K562 (cell line): ENCODE measurements at regions not wholly inside any gene's neighbourhood (a gene's known extent, or its start where the extent isn't known, plus 50 kb on each side); places are given as distances from the start of the nearest gene placed in this dataset.

Source experiments
- ATAC-seq: fragments of 200-7000 bp; cut with Tn5 transposase; 3 replicates; pipeline ENCODE4 v1.9.1; 2020; ENCODE audit warnings: moderate library complexity
- BruUV-seq: library from RNA; stranded (reverse); fragments of 400-500 nt; replicated peaks from 2 replicates; lab custom pipeline; 2021; lab: Mats Ljungman, UMichigan
- CTCF ChIA-PET: fragments of 300-600 bp; formaldehyde crosslinking; extraction: SDS; loops from one replicate; lab custom pipeline; 2021; ENCODE audit warnings: low intra/inter-chr PET ratio; lab: Yijun Ruan, JAX
- POLR2A ChIA-PET: fragments of 300-600, 350-650 bp; sonication (Branson Sonifier 250); formaldehyde crosslinking; extraction: SDS; loops from one replicate; lab custom pipeline; 2021; ENCODE audit warnings: antibody characterized with exemption, inconsistent platforms; lab: Yijun Ruan, JAX
- DNase-seq, 4 experiments: peaks; one replicate each; pipeline versions ENCODE4 v3.0.0 to v3.0.0-alpha.2; 2011 to 2018; ENCODE audit warnings: low spot score in 3 of 4, mixed read lengths in 3 of 4; ENCODE audit errors: extremely low read depth in 1 of 4
- FAIRE-seq: peaks from 2 replicates; lab custom pipeline; 2011; peaks lifted over from hg19 to GRCh38; lab: Jason Lieb, UNC
- H2AFZ ChIP-seq: 2 replicates; pipeline ENCODE4 v1.6.0; 2011; ENCODE audit warnings: low read depth, low read length, control low read depth, inconsistent platforms
- H3K27ac ChIP-seq: fragments of 200-600 bp; 3 replicates; pipeline ENCODE4 v1.8.0; 2011; ENCODE audit warnings: low read depth, mild to moderate bottlenecking, control low read depth, inconsistent platforms, low read length, moderate library complexity, mixed read lengths; ENCODE audit errors: extremely low read depth
- H3K27me3 ChIP-seq, 2 experiments: fragments of 300-600 bp in 1 of 2; 2 replicates in 1 of 2; 3 replicates in 1 of 2; pipeline versions ENCODE4 v1.6.0 to v1.8.0; 2011; ENCODE audit warnings: inconsistent platforms in 2 of 2, low read length in 2 of 2, mild to moderate bottlenecking in 1 of 2, mixed read lengths in 1 of 2, moderate library complexity in 1 of 2; ENCODE audit not compliant: control insufficient read depth in 2 of 2, insufficient read depth in 2 of 2
- H3K36me3 ChIP-seq: fragments of 300-600 bp; 3 replicates; pipeline ENCODE4 v1.8.0; 2011; ENCODE audit warnings: mild to moderate bottlenecking, low read length, inconsistent platforms; ENCODE audit not compliant: control insufficient read depth, insufficient read depth
- H3K4me1 ChIP-seq, 2 experiments: fragments of 200-600 bp in 1 of 2; replicated peaks in 1 of 2; 2 replicates in 1 of 2; 3 replicates in 1 of 2; pipeline versions ENCODE4 v1.5.1 to v1.8.0; 2011; ENCODE audit warnings: inconsistent platforms in 2 of 2, low read length in 2 of 2, mild to moderate bottlenecking in 1 of 2, mixed read lengths in 1 of 2, moderate library complexity in 1 of 2; ENCODE audit not compliant: control insufficient read depth in 2 of 2, insufficient read depth in 2 of 2
- H3K4me2 ChIP-seq: 2 replicates; pipeline ENCODE4 v1.6.1; 2011; ENCODE audit warnings: low read length, control low read depth, inconsistent platforms, mixed read lengths; ENCODE audit not compliant: insufficient read depth
- H3K4me3 ChIP-seq: fragments of 200-600 bp; sonication (generic), shearing (Covaris generic); 2 replicates; pipeline ENCODE4 v1.5.1; 2016; ENCODE audit warnings: control low read depth, inconsistent platforms
- H3K79me2 ChIP-seq: fragments of 200-600 bp; 3 replicates; pipeline ENCODE4 v1.8.0; 2011; ENCODE audit warnings: low read length, inconsistent platforms; ENCODE audit not compliant: control insufficient read depth, insufficient read depth
- H3K9ac ChIP-seq, 2 experiments: 2 replicates each; pipeline versions ENCODE4 v1.6.0 to v1.6.1; 2011; ENCODE audit warnings: low read depth in 2 of 2, low read length in 2 of 2, control low read depth in 1 of 2, inconsistent platforms in 1 of 2, mild to moderate bottlenecking in 1 of 2, mixed read lengths in 1 of 2; ENCODE audit not compliant: insufficient read depth in 1 of 2
- H3K9me1 ChIP-seq: one replicate; pipeline ENCODE4 v1.6.0; 2011; ENCODE audit warnings: inconsistent platforms, mild to moderate bottlenecking, low read length, moderate library complexity; ENCODE audit not compliant: control insufficient read depth, insufficient read depth
- H3K9me3 ChIP-seq: replicated peaks from 2 replicates; pipeline ENCODE4 v1.5.1; 2011; ENCODE audit warnings: low read depth, low read length, inconsistent platforms; ENCODE audit not compliant: control insufficient read depth, insufficient read depth
- H4K20me1 ChIP-seq: replicated peaks from 2 replicates; pipeline ENCODE4 v1.6.1; 2011; ENCODE audit warnings: low read length, inconsistent platforms, mixed read lengths; ENCODE audit not compliant: control insufficient read depth, insufficient read depth
- DACH1 ChIP-seq: fragments of 450-650 bp; IDR thresholded peaks from 2 replicates; pipeline ENCODE4 v1.6.1; 2018; ENCODE audit not compliant: partially characterized antibody
- HNRNPLL ChIP-seq: fragments of 200-400 bp; formaldehyde crosslinking; IDR thresholded peaks from 2 replicates; pipeline ENCODE4 v1.6.1; 2017; ENCODE audit warnings: low read length, low read depth, mild to moderate bottlenecking; ENCODE audit not compliant: poor library complexity, severe bottlenecking
- MYC ChIP-seq, 2 experiments: fragments of 250-450 bp in 1 of 2; sonication (Bioruptor Pico) in 1 of 2; IDR thresholded peaks; 2 replicates each; pipeline versions ENCODE4 v1.5.1 to v1.6.1; 2012 to 2021; ENCODE audit warnings: low read depth in 2 of 2, borderline replicate concordance in 1 of 2, improper control_type of control experiment in 1 of 2, low read length in 1 of 2, mild to moderate bottlenecking in 1 of 2, moderate library complexity in 1 of 2
- RBM15 ChIP-seq: fragments of 200-400 bp; formaldehyde crosslinking; IDR thresholded peaks from 2 replicates; pipeline ENCODE4 v1.6.1; 2018; ENCODE audit warnings: mild to moderate bottlenecking, low read length, moderate library complexity; ENCODE audit not compliant: insufficient read depth
- ZFP1 ChIP-seq: fragments of 450-650 bp; formaldehyde crosslinking; IDR thresholded peaks from 2 replicates; pipeline ENCODE4 v1.4.0; 2020; ENCODE audit warnings: mild to moderate bottlenecking, mixed read lengths
- ZNF3 ChIP-seq: fragments of 250-450 bp; sonication (Bioruptor Pico); IDR thresholded peaks from 2 replicates; pipeline ENCODE4 v1.5.0; 2021; ENCODE audit warnings: mild to moderate bottlenecking, moderate library complexity
- WGBS: fragments of 100-300 bp; shearing (Covaris generic); methylation state at CpG from one replicate; pipeline ENCODE4 v1.1.6; 2016; ENCODE audit warnings: low coverage, mixed read lengths; ENCODE audit not compliant: insufficient coverage; ENCODE audit errors: missing lambda C conversion rate; 5-methylcytosine and 5-hydroxymethylcytosine counted together
- in situ Hi-C: fragments of 300-500 bp; cut with MboI; formaldehyde crosslinking; loops from 4 replicates; pipeline ENCODE4 v1.15.0; 2018; ENCODE audit warnings: inconsistent platforms, mixed read lengths
- intact Hi-C: fragments of 100-400 bp; cut with micrococcal nuclease; formaldehyde crosslinking; loops from 2 replicates; pipeline ENCODE4 v1.14.2; 2022

DNA sequence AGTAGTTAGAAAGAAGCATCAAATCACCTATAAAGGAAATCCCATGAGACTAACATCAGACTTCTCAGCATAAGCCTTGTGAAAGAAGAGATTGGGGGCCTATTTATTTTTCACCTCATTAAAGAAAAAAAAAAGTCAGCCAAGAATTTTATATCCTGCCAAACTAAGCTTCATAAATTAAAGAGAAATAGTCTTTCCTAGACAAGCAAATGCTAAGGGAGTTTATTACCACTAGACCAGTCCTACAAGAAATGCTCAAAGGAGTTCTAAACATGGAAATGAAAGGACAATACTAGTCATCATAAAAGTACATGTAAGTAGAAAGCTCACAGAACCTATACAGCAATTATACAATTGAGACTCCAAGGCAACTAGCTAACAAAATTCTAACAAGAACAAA lies 96.5 kb upstream of the OLIG3 start:
- no TSS peak for BruUV-seq
- Histone ChIP-seq H3K79me2 (no peaks in the 10 kb centered on the region), H3K4me1 (no peaks in the 10 kb centered on the region), H3K4me2 (no peak overlapping the region), H3K4me3 (no peak overlapping the region), H3K27ac (no peak overlapping the region), H3K9ac (no peak overlapping the region), H2AFZ (no peak overlapping the region), H3K27me3 (peaks cover 0 to 5% of the 10 kb centered on the region in 2 experiments; a peak in 1 of 5 replicates), H3K36me3 (no peaks in the 10 kb centered on the region), H3K9me3 (no peaks in the 10 kb centered on the region; the same call in 1 of the 2 replicates), H4K20me1 (no peaks in the 10 kb centered on the region), H3K9me1 (no peaks in the 10 kb centered on the region)
- POLR2A ChIA-PET: no interaction called here
- FAIRE-seq (peak; percentile 40), ATAC-seq (no peak), DNase-seq (no peak)
- CTCF ChIA-PET: no interaction called here
- peak; percentile 92 for TF ChIP-seq ZFP1 (CRISPR knock-in tag)
- TF ChIP-seq HNRNPLL: no peak
- intact Hi-C loops (no loop called here), in situ Hi-C loops (no loop called here)

DNA sequence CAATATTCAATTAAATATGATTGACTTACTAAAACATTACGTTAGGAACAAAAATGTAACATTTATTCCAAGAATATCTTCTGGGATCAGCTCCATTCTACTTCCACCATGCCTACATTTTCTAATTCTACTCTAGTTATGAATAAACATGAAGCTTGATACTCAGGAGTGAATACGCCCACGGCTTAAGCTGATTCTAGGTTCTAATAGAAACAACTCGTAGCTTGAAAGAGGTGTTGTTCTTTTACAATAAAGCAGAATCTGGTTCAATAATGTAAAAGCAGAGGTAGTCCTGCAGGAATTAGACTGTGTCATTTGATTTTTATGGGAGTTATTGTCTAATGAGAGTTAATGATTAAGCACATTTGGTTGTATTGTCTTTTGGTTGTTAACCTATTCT lies 107.3 kb upstream of the OLIG3 start:
- CTCF ChIA-PET: no interaction called here
- Histone ChIP-seq H3K9me3 (no peaks in the 10 kb centered on the region), H3K36me3 (no peaks in the 10 kb centered on the region), H3K4me1 (no peaks in the 10 kb centered on the region), H3K4me3 (no peak overlapping the region), H2AFZ (no peak overlapping the region), H3K79me2 (no peaks in the 10 kb centered on the region), H3K9ac (no peak overlapping the region), H3K9me1 (no peaks in the 10 kb centered on the region), H3K27me3 (peaks cover 14 to 18% of the 10 kb centered on the region in 2 experiments; a peak in 4 of 5 replicates), H3K4me2 (no peak overlapping the region), H3K27ac (no peak overlapping the region), H4K20me1 (no peaks in the 10 kb centered on the region)
- in situ Hi-C loops: no loop called here
- BruUV-seq: no TSS peak
- intact Hi-C loops: no loop called here
- TF ChIP-seq MYC (IDR thresholded peaks at IDR 0.05; ENCODE audit: low read depth, low read length): no peak
- no peak for TF ChIP-seq MYC (CRISPR knock-in tag; IDR thresholded peaks at IDR 0.05; ENCODE audit: borderline replicate concordance, low read depth)
- TF ChIP-seq ZNF3 (CRISPR knock-in tag): no peak
- TF ChIP-seq DACH1: no peak
- TF ChIP-seq RBM15: no peak
- 1% methylated on average over 4 of the region's 4 CpGs for WGBS
- ATAC-seq (no peak), FAIRE-seq (no peak), DNase-seq (no peak)
- POLR2A ChIA-PET: interaction anchor here (1.0 kb wide), 1 partner anchor 14 kb away, joined by 3 read pairs; no protein-coding TSS in a partner anchor
